ENCODE measurements at regions not wholly inside any gene's neighbourhood (a gene's known extent, or its start where the extent isn't known, plus 50 kb on each side); places are given as distances from the start of the nearest gene placed in this dataset.

GRCh38 chr3:163043074-163043473 lies 1546.5 kb downstream of the OTOL1 start:
- H3K4me1 ChIP-seq, result no peaks in the 10 kb centered on the region
- no peak for TF ChIP-seq EP300 (IDR thresholded peaks at IDR 0.05)
- no peak for TF ChIP-seq POLR2A (IDR thresholded peaks at IDR 0.05)
- no peak for TF ChIP-seq POLR2AphosphoS5 (IDR thresholded peaks at IDR 0.05)
- TF ChIP-seq CTCF (IDR thresholded peaks at IDR 0.05), result no peak
- no peaks in the 10 kb centered on the region for H3K27me3 ChIP-seq
- DNase-seq, result no peak
- WGBS, 2 donors, result 27 to 33% methylated on average over 3 of the region's 3 CpGs
- no peaks in the 10 kb centered on the region for H3K36me3 ChIP-seq
- no peak overlapping the region for H3K4me3 ChIP-seq
- no peaks in the 10 kb centered on the region for H3K9me3 ChIP-seq
- H3K27ac ChIP-seq, result no peak overlapping the region
- ATAC-seq (ENCODE audit: low FRiP score in 2 of 2), result no peak

DNA sequence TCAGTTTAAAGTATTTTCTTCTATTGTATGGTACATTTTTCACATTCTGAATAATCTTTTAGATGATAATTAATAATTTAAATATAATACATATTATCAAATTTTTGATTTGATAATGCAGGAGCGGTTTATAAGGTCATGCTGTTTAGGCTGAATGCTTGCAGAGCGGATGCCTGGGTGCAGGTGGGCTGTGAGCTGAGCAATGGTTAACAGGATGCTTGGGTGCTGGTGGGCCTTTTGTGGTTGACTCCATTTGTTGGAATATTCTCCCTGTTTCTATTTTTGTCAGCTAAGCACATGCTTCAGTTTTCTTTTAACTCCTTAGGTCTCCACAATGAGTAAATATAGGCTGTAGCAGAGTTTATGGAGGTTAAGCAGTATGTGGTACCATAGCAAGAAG lies 1549.3 kb downstream of the OTOL1 start:
- ATAC-seq (ENCODE audit: low FRiP score in 2 of 2), result no peak
- no peaks in the 10 kb centered on the region for H3K27me3 ChIP-seq
- no peak overlapping the region for H3K27ac ChIP-seq
- H3K9me3 ChIP-seq, result no peaks in the 10 kb centered on the region
- WGBS, 2 donors, result 84 to 93% methylated on average over 2 of the region's 2 CpGs
- H3K36me3 ChIP-seq, result no peaks in the 10 kb centered on the region
- no peak overlapping the region for H3K4me3 ChIP-seq
- no peak for DNase-seq
- TF ChIP-seq CTCF (IDR thresholded peaks at IDR 0.05), result no peak
- TF ChIP-seq EP300 (IDR thresholded peaks at IDR 0.05), result no peak
- TF ChIP-seq POLR2AphosphoS5 (IDR thresholded peaks at IDR 0.05), result no peak
- TF ChIP-seq POLR2A (IDR thresholded peaks at IDR 0.05), result no peak
- H3K4me1 ChIP-seq, result no peaks in the 10 kb centered on the region

DNA sequence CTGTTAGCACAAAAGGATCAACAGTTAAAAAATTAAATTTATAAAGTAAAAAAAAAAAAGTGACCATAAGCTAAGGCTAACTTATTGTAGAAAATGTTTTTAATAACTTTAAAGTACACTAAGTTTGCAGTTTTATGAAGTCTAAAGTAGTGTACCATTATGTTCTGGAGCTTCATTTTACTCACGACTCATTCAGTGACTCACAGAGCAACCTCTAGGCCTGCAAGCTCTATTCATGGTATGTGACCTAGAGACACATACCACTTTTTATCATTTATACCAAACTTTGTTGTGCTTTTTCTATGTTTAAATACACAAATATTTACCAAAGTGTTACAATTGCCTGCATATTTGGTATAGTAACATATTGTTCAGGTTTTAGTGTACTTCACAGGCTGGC lies 1552.3 kb downstream of the OTOL1 start:
- H3K27ac ChIP-seq, result no peak overlapping the region
- WGBS, 2 donors, result no CpG with 5 or more reads among the region's 1 CpG
- no peak overlapping the region for H3K4me3 ChIP-seq
- H3K4me1 ChIP-seq, result no peaks in the 10 kb centered on the region
- no peaks in the 10 kb centered on the region for H3K36me3 ChIP-seq
- no peak for ATAC-seq (ENCODE audit: low FRiP score in 2 of 2)
- no peaks in the 10 kb centered on the region for H3K27me3 ChIP-seq
- no peaks in the 10 kb centered on the region for H3K9me3 ChIP-seq
- no peak for TF ChIP-seq EP300 (IDR thresholded peaks at IDR 0.05)
- no peak for TF ChIP-seq POLR2A (IDR thresholded peaks at IDR 0.05)
- TF ChIP-seq CTCF (IDR thresholded peaks at IDR 0.05), result no peak
- DNase-seq, result no peak

DNA sequence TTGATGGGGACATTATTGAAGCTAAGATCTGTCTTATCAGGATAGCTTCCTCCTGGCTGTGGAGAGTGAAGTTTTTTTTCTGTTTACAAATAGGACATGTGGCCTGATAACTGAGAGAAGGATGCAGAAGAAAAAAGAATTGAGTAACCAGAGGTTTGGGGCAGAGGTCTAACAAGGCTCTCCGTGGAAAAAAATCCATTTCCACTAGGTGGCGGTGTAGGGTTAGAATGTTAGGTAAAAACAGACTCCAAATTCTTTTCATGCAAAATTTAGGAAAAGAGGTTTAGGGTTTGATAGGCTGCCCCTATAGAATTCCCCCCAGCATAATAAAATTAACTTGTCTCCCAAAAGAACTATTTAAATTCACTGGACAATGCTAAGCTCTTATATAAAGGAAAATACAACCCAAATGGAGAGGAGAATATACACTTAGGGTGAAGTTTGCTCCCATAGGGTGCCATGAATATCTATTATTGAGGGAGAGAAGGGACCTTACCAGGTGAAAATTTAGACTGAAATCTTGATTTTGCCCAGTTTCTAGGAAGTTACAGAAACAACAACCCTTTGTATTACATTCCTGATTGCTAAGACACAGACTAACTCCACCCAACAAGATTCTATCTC lies 1560.4 kb downstream of the OTOL1 start:
- no peak for DNase-seq
- WGBS, 2 donors, result 10 to 19% methylated on average over 2 of the region's 2 CpGs
- no peaks in the 10 kb centered on the region for H3K36me3 ChIP-seq

More for the DNA sequence above, 1560.4 kb downstream of the OTOL1 start:
- no peaks in the 10 kb centered on the region for H3K4me1 ChIP-seq
- TF ChIP-seq POLR2A (IDR thresholded peaks at IDR 0.05) (no peak), EP300 (IDR thresholded peaks at IDR 0.05) (no peak), CTCF (IDR thresholded peaks at IDR 0.05) (peak in 4 of 6 experiments; percentile 16 to 40 (median 24))
- no peaks in the 10 kb centered on the region for H3K27me3 ChIP-seq
- no peak overlapping the region for H3K27ac ChIP-seq
- H3K9me3 ChIP-seq, result no peaks in the 10 kb centered on the region
- H3K4me3 ChIP-seq, result no peak overlapping the region
- ATAC-seq (ENCODE audit: low FRiP score in 2 of 2), result peak in 1 of 2 donors; percentile 56

All from upper lobe of left lung (tissue), 6 donors.